HG03103 (cell line): ENCODE measurements at regions not wholly inside any gene's neighbourhood (a gene's known extent, or its start where the extent isn't known, plus 50 kb on each side); places are given as distances from the start of the nearest gene placed in this dataset.

Experiments used
- ATAC-seq: cut with Tn5 transposase; IDR thresholded peaks from one replicate; pipeline ENCODE4 v1.9.1; 2021; ENCODE audit warnings: low read depth; ENCODE audit not compliant: unreplicated experiment

GRCh38 chr2:56693501-56693900 lies 509.7 kb downstream of the CCDC85A start:
- no peak for ATAC-seq

- no peak for ATAC-seq
These were observed 519.2 kb downstream of the CCDC85A start for GRCh38 chr2:56703001-56703400.

- no peak for ATAC-seq
These were observed 521.9 kb downstream of the CCDC85A start for GRCh38 chr2:56705713-56706112.

GRCh38 chr2:56707218-56707617 lies 523.4 kb downstream of the CCDC85A start:
- ATAC-seq: no peak

GRCh38 chr2:56707650-56708049 lies 523.9 kb downstream of the CCDC85A start:
- no peak for ATAC-seq

- ATAC-seq: no peak
These were observed 525.4 kb downstream of the CCDC85A start for GRCh38 chr2:56709181-56709580.

- ATAC-seq: no peak
These were observed 529.4 kb downstream of the CCDC85A start for GRCh38 chr2:56713161-56713676.

GRCh38 chr2:56713978-56714377 lies 530.2 kb downstream of the CCDC85A start:
- no peak for ATAC-seq

GRCh38 chr2:56714400-56714799 lies 530.6 kb downstream of the CCDC85A start:
- ATAC-seq: no peak

- no peak for ATAC-seq
These were observed 531.9 kb downstream of the CCDC85A start for GRCh38 chr2:56715683-56716082.

GRCh38 chr2:56718413-56718812 lies 534.6 kb downstream of the CCDC85A start:
- ATAC-seq: no peak

- ATAC-seq: no peak
These were observed 545.4 kb downstream of the CCDC85A start for GRCh38 chr2:56729212-56729611.

GRCh38 chr2:56732946-56733345 lies 549.2 kb downstream of the CCDC85A start:
- ATAC-seq: no peak

- ATAC-seq: no peak
These were observed 555.6 kb downstream of the CCDC85A start for GRCh38 chr2:56739413-56739812.

- no peak for ATAC-seq
These were observed 557.9 kb downstream of the CCDC85A start for GRCh38 chr2:56741601-56742102.

GRCh38 chr2:56743807-56744206 lies 560.0 kb downstream of the CCDC85A start:
- no peak for ATAC-seq

GRCh38 chr2:56749152-56749752 lies 565.5 kb downstream of the CCDC85A start:
- peak; percentile 60 for ATAC-seq

- no peak for ATAC-seq
These were observed 569.4 kb downstream of the CCDC85A start for GRCh38 chr2:56753182-56753581.

- ATAC-seq: no peak
These were observed 570.4 kb downstream of the CCDC85A start for GRCh38 chr2:56754066-56754615.

- ATAC-seq: no peak
These were observed 570.8 kb downstream of the CCDC85A start for GRCh38 chr2:56754627-56755026.

- no peak for ATAC-seq
These were observed 574.2 kb downstream of the CCDC85A start for GRCh38 chr2:56757884-56758545.

GRCh38 chr2:56763683-56764082 lies 579.9 kb downstream of the CCDC85A start:
- ATAC-seq: no peak
